Spinal cord (tissue), 9 donors: ENCODE measurements at regions not wholly inside any gene's neighbourhood (a gene's known extent, or its start where the extent isn't known, plus 50 kb on each side); places are given as distances from the start of the nearest gene placed in this dataset.

Source experiments
- DNase-seq, 6 donors: peaks; one replicate each; pipeline versions ENCODE4 v3.0.0 to v3.0.0-alpha.2; 2013 to 2015; ENCODE audit warnings: low spot score in 6 of 6, low read depth in 4 of 6
- H3K27ac ChIP-seq: one replicate; pipeline ENCODE4 v1.5.1; 2013; ENCODE audit warnings: low read depth, low read length, control low read depth
- H3K27me3 ChIP-seq: one replicate; pipeline ENCODE4 v1.6.1; 2013; ENCODE audit warnings: low read length; ENCODE audit not compliant: control insufficient read depth, insufficient read depth
- H3K36me3 ChIP-seq: one replicate; pipeline ENCODE4 v1.6.1; 2013; ENCODE audit warnings: low read length; ENCODE audit not compliant: control insufficient read depth, insufficient read depth
- H3K4me1 ChIP-seq: one replicate; pipeline ENCODE4 v1.6.1; 2013; ENCODE audit warnings: low read length; ENCODE audit not compliant: control insufficient read depth, insufficient read depth
- H3K4me3 ChIP-seq: one replicate; pipeline ENCODE4 v1.5.1; 2013; ENCODE audit warnings: low read depth, low read length, control low read depth
- H3K9me3 ChIP-seq: one replicate; pipeline ENCODE4 v1.6.1; 2013; ENCODE audit warnings: low read length; ENCODE audit not compliant: control insufficient read depth, insufficient read depth
- WGBS: methylation state at CpG from one replicate; pipeline ENCODE4 v1.1.5; 2013; ENCODE audit warnings: missing lambda C conversion rate; ENCODE audit not compliant: insufficient coverage; 5-methylcytosine and 5-hydroxymethylcytosine counted together
- donor health status: healthy.

DNA sequence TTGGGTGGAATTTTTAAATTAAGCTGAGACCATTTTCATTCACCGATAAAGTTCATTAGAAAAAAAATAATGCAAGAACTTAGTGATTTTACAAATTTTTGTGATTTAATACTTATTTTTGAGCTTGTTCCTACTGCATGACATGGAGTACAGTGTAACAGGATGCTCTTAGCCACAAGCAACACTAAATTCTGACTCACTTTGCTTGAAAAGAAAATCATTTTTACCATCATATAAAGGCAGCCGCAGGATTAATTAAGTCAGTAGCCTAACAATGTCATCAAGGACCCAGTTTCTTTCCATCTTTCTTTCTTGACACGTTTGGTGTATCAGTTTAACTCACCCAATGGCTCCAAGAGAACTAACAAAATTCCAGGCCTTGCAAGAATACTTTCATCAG is 540.3 kb upstream of the LUZP2 start:
- no peaks in the 10 kb centered on the region for H3K9me3 ChIP-seq
- no peak for DNase-seq
- H3K27ac ChIP-seq, result no peak overlapping the region
- 90% methylated on average over 2 of the region's 3 CpGs for WGBS
- no peaks in the 10 kb centered on the region for H3K27me3 ChIP-seq
- H3K36me3 ChIP-seq, result no peaks in the 10 kb centered on the region
- no peaks in the 10 kb centered on the region for H3K4me1 ChIP-seq
- H3K4me3 ChIP-seq, result no peak overlapping the region

DNA sequence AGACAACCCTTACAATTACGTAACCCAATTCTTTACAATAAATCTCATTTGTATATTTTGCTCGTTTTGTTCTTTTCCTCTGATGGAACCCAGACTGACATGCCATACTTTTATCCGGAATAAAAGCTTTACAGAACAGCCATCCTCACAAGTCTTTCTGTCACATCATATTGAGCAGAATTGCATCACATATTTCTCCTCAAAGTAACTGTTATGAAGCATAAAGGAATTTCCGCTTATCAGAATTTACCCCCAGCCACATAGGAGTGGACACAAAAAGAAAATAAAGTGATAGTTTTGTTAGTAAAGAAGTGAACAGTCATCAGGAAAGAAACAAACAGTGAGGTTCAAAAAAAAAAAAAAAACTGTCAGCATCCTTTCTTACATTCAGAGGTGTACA is 539.5 kb upstream of the LUZP2 start:
- no peaks in the 10 kb centered on the region for H3K9me3 ChIP-seq
- no peak overlapping the region for H3K4me3 ChIP-seq
- 93% methylated on average over 3 of the region's 4 CpGs for WGBS
- DNase-seq, result no peak
- no peaks in the 10 kb centered on the region for H3K4me1 ChIP-seq
- no peaks in the 10 kb centered on the region for H3K27me3 ChIP-seq
- no peak overlapping the region for H3K27ac ChIP-seq
- H3K36me3 ChIP-seq, result no peaks in the 10 kb centered on the region

- H3K27ac ChIP-seq, result no peak overlapping the region
- H3K4me1 ChIP-seq, result no peaks in the 10 kb centered on the region
- WGBS, result no CpG with 5 or more reads among the region's 3 CpGs
Measured at GRCh38 chr11:23959462-23959861, 537.4 kb upstream of the LUZP2 start.

DNA sequence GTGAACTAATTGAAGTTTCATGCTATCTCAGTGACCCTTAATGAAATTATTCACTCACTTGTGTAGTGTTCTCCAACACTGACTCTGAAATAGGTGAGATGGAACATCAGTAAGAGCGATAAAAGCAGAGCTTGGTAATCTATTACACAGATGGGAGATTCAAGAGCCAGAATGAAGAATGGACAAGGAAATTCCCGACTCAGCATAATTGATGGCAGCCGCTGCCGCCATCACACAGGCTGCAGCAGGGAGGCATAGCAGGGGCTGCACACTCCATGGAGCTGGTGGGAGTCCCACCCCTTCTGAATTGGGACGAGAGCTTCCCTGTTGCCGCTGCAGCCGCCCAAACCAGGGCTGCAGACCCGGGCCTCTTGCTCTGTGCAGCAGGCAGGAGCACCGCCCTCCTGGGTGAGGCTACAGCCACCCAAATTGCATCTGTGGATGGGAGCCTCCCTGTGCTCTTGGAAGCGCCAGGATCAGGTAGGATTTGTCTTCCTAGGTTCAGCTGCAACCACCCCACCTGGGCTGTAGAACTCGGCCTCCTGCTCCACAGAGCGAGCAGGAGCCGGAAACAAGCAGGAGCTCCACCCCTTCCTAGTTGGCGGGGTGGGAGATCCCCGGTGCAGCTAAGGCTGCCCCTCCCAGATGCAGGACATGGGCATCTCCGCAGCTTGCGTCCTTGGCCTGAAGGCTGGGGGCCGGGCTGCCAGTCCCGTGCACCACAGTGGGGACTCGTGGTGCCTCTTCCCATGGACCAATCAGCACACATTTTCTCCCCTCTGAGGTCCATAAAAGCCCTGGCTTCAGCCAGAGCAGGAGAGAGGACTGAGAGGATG is 535.1 kb upstream of the LUZP2 start:
- 90% methylated on average over 18 of the region's 20 CpGs for WGBS
- Histone ChIP-seq H3K27ac (no peak overlapping the region), H3K4me3 (no peak overlapping the region), H3K4me1 (no peaks in the 10 kb centered on the region), H3K27me3 (no peaks in the 10 kb centered on the region), H3K9me3 (no peaks in the 10 kb centered on the region), H3K36me3 (no peaks in the 10 kb centered on the region)
- no peak for DNase-seq

More at GRCh38 chr11:23959462-23959861, 537.4 kb upstream of the LUZP2 start:
- Histone ChIP-seq H3K4me3 (no peak overlapping the region), H3K9me3 (no peaks in the 10 kb centered on the region), H3K27me3 (no peaks in the 10 kb centered on the region), H3K36me3 (no peaks in the 10 kb centered on the region)
- no peak for DNase-seq

GRCh38 chr11:23973244-23973643 is 523.6 kb upstream of the LUZP2 start:
- no peaks in the 10 kb centered on the region for H3K9me3 ChIP-seq
- WGBS, result no CpG with 5 or more reads among the region's 2 CpGs
- H3K27me3 ChIP-seq, result no peaks in the 10 kb centered on the region
- no peaks in the 10 kb centered on the region for H3K4me1 ChIP-seq
- H3K27ac ChIP-seq, result no peak overlapping the region
- H3K36me3 ChIP-seq, result no peaks in the 10 kb centered on the region
- DNase-seq, result no peak
- H3K4me3 ChIP-seq, result no peak overlapping the region

DNA sequence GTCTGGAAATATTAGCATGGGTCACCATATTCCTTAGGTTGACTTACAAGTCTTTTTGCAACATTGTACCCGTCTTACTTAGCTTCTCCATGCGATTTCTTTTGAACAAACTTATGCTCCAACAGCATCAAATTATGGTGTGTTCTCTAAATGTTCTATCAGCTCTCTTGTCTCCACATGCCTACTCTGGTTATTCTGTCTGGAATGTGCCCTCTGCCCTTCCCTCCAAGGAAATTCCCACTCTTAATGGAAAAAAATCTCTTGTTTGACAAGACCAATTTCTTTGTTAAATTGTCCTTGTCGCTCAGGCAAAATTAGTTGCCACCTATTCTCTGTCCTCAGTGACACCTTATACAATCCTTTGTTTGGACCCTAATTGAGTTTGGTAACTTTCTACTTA is 522.8 kb upstream of the LUZP2 start:
- no peak for DNase-seq
- H3K27ac ChIP-seq, result no peak overlapping the region
- no peaks in the 10 kb centered on the region for H3K9me3 ChIP-seq
- no peaks in the 10 kb centered on the region for H3K4me1 ChIP-seq
- no peak overlapping the region for H3K4me3 ChIP-seq
- no peaks in the 10 kb centered on the region for H3K36me3 ChIP-seq
- no CpG with 5 or more reads among the region's 3 CpGs for WGBS
- no peaks in the 10 kb centered on the region for H3K27me3 ChIP-seq

GRCh38 chr11:23974601-23975000 is 522.3 kb upstream of the LUZP2 start:
- no peak overlapping the region for H3K27ac ChIP-seq
- H3K4me1 ChIP-seq, result no peaks in the 10 kb centered on the region
- no peak for DNase-seq
- no peaks in the 10 kb centered on the region for H3K27me3 ChIP-seq
- H3K36me3 ChIP-seq, result no peaks in the 10 kb centered on the region
- H3K9me3 ChIP-seq, result no peaks in the 10 kb centered on the region
- no peak overlapping the region for H3K4me3 ChIP-seq

GRCh38 chr11:23976426-23976825 is 520.4 kb upstream of the LUZP2 start:
- WGBS, result no CpG with 5 or more reads among the region's 1 CpG
- H3K4me3 ChIP-seq, result no peak overlapping the region
- no peak overlapping the region for H3K27ac ChIP-seq
- no peaks in the 10 kb centered on the region for H3K27me3 ChIP-seq
- no peaks in the 10 kb centered on the region for H3K4me1 ChIP-seq
- DNase-seq, result no peak
- no peaks in the 10 kb centered on the region for H3K36me3 ChIP-seq
- no peaks in the 10 kb centered on the region for H3K9me3 ChIP-seq

DNA sequence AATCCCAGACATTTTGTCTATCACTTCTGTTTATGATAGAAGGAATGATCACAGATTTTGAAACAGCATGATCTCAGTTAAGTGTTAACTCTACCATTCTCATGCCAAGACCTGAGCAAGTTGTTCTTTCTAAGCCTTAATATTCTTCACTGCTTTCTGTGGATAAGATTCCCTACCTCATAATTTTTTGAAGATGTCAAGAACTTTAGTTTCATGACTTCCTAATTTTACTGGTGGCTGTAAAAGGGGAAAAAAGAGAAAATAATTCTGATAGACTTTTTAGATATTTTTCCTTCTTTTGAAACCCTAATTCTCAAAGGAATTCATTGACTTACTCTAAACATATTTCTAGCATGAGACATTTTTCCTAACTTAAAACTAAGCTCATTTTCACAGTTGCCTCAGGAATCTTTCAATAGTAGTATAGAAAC is 520.0 kb upstream of the LUZP2 start:
- no peaks in the 10 kb centered on the region for H3K27me3 ChIP-seq
- no peaks in the 10 kb centered on the region for H3K36me3 ChIP-seq
- no peaks in the 10 kb centered on the region for H3K4me1 ChIP-seq
- no peak overlapping the region for H3K4me3 ChIP-seq
- H3K27ac ChIP-seq, result no peak overlapping the region
- peak in 1 of 6 donors; percentile 12 for DNase-seq
- no peaks in the 10 kb centered on the region for H3K9me3 ChIP-seq

DNA sequence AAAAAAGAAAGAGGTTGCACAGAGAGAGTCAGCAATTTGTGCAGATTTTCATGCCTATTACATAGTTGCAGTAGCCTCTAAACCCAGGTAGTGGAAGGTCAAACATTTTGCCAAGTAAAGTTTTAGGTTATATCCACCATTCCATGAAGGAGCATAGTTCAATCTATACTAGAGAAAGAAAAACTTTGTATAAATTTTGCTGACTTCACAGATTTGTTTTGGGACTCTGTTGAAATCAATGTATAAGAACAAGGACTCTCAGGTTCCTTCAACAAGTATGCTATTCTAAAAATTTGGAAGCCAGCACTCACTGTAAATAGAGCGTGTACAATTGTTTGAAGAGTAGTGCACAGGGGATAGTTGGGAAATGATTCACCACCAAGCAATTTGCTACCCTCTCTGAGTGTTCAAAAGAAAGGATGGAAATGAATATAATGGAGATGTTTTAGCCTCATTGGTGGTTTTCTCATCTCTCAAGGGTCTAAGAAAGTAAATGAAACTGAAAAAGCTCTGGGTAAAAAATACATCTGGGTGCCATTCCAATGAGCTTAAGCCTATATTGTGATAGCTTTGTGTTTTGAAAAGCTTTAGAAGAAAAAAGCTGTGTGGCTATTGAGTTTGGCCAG is 508.4 kb upstream of the LUZP2 start:
- DNase-seq, result peak in 1 of 6 donors; percentile 62
- no peak overlapping the region for H3K27ac ChIP-seq
- no CpG with 5 or more reads among the region's 1 CpG for WGBS
- no peak overlapping the region for H3K4me3 ChIP-seq
- no peaks in the 10 kb centered on the region for H3K36me3 ChIP-seq
- no peaks in the 10 kb centered on the region for H3K9me3 ChIP-seq
- no peaks in the 10 kb centered on the region for H3K27me3 ChIP-seq
- no peaks in the 10 kb centered on the region for H3K4me1 ChIP-seq
